ENCODE measurements at regions not wholly inside any gene's neighbourhood (a gene's known extent, or its start where the extent isn't known, plus 50 kb on each side); places are given as distances from the start of the nearest gene placed in this dataset.

- H3K9me3 ChIP-seq = peaks cover 2% of the 10 kb centered on the region
- no peak overlapping the region for H3K27ac ChIP-seq (ENCODE audit: low read length)
- DNase-seq = no peak
- H3K27me3 ChIP-seq (replicated peaks in 1 of 2; ENCODE audit: control insufficient read depth in 2 of 2, extremely low read depth in 1 of 2, insufficient read depth in 2 of 2, low read length in 1 of 2) = no peaks in the 10 kb centered on the region
- no peaks in the 10 kb centered on the region for H3K4me1 Mint-ChIP-seq
- H3K4me3 ChIP-seq (ENCODE audit: control insufficient read depth in 1 of 2, extremely low read depth in 1 of 2, low read length in 1 of 2) = no peak overlapping the region
- no peak overlapping the region for H3K27ac Mint-ChIP-seq
- ChIA-PET CTCF (no interaction called here), POLR2A (no interaction called here)
- WGBS (ENCODE audit: insufficient coverage) = 43% methylated on average over 2 of the region's 4 CpGs
- H3K9me3 Mint-ChIP-seq = peaks cover 14 to 32% (median 24%) of the 10 kb centered on the region in 3 donors
- H3K4me3 Mint-ChIP-seq = no peak overlapping the region
- H3K4me1 ChIP-seq (ENCODE audit: control insufficient read depth in 1 of 2, extremely low read depth in 1 of 2, insufficient read depth in 2 of 2, low read length in 2 of 2) = no peaks in the 10 kb centered on the region
- H3K27me3 Mint-ChIP-seq = no peaks in the 10 kb centered on the region
- no peak for ATAC-seq (replicated peaks in 1 of 4)
- H3K36me3 ChIP-seq (ENCODE audit: control insufficient read depth in 2 of 2, extremely low read depth in 1 of 2, insufficient read depth in 1 of 2, low read length in 1 of 2) = no peaks in the 10 kb centered on the region
- H3K36me3 Mint-ChIP-seq = no peaks in the 10 kb centered on the region
Measured at GRCh38 chr5:104594850-104595249, 1032.3 kb upstream of the NUDT12 start.

- Mint-ChIP-seq H3K36me3 (no peaks in the 10 kb centered on the region), H3K9me3 (peaks cover 8 to 16% (median 11%) of the 10 kb centered on the region in 3 donors), H3K4me1 (no peaks in the 10 kb centered on the region), H3K4me3 (no peak overlapping the region), H3K27ac (no peak overlapping the region), H3K27me3 (no peaks in the 10 kb centered on the region)
- no peak for ATAC-seq (replicated peaks in 1 of 4)
- no peak overlapping the region for H3K27ac ChIP-seq (ENCODE audit: low read length)
- no peaks in the 10 kb centered on the region for H3K36me3 ChIP-seq (ENCODE audit: control insufficient read depth in 2 of 2, extremely low read depth in 1 of 2, insufficient read depth in 1 of 2, low read length in 1 of 2)
- POLR2A ChIA-PET = no interaction called here
- H3K9me3 ChIP-seq = no peaks in the 10 kb centered on the region
- 70% methylated on average over 2 of the region's 5 CpGs for WGBS (ENCODE audit: insufficient coverage)
- CTCF ChIA-PET = no interaction called here
- H3K27me3 ChIP-seq (replicated peaks in 1 of 2; ENCODE audit: control insufficient read depth in 2 of 2, extremely low read depth in 1 of 2, insufficient read depth in 2 of 2, low read length in 1 of 2) = no peaks in the 10 kb centered on the region
- no peaks in the 10 kb centered on the region for H3K4me1 ChIP-seq (ENCODE audit: control insufficient read depth in 1 of 2, extremely low read depth in 1 of 2, insufficient read depth in 2 of 2, low read length in 2 of 2)
- H3K4me3 ChIP-seq (ENCODE audit: control insufficient read depth in 1 of 2, extremely low read depth in 1 of 2, low read length in 1 of 2) = no peak overlapping the region
- no peak for DNase-seq
Measured at GRCh38 chr5:104576677-104577076, 1014.1 kb upstream of the NUDT12 start.

- 57% methylated on average over 1 of the region's 4 CpGs for WGBS (ENCODE audit: insufficient coverage)
- ChIA-PET CTCF (no interaction called here), POLR2A (no interaction called here)
Measured at GRCh38 chr5:104573949-104574709, 1011.5 kb upstream of the NUDT12 start.

GRCh38 chr5:104569621-104570020, 1007.0 kb upstream of the NUDT12 start:
- 80% methylated on average over 1 of the region's 1 CpG for WGBS (ENCODE audit: insufficient coverage)
- CTCF ChIA-PET = no interaction called here

More at GRCh38 chr5:104573949-104574709, 1011.5 kb upstream of the NUDT12 start:
- Mint-ChIP-seq H3K9me3 (peaks cover 8 to 23% (median 8%) of the 10 kb centered on the region in 3 donors), H3K27me3 (no peaks in the 10 kb centered on the region), H3K4me1 (no peaks in the 10 kb centered on the region), H3K36me3 (no peaks in the 10 kb centered on the region), H3K27ac (no peak overlapping the region), H3K4me3 (no peak overlapping the region)
- Histone ChIP-seq H3K27me3 (replicated peaks in 1 of 2; ENCODE audit: control insufficient read depth in 2 of 2, extremely low read depth in 1 of 2, insufficient read depth in 2 of 2, low read length in 1 of 2) (no peaks in the 10 kb centered on the region), H3K4me3 (ENCODE audit: control insufficient read depth in 1 of 2, extremely low read depth in 1 of 2, low read length in 1 of 2) (no peak overlapping the region), H3K27ac (ENCODE audit: low read length) (no peak overlapping the region), H3K9me3 (no peaks in the 10 kb centered on the region), H3K4me1 (ENCODE audit: control insufficient read depth in 1 of 2, extremely low read depth in 1 of 2, insufficient read depth in 2 of 2, low read length in 2 of 2) (no peaks in the 10 kb centered on the region), H3K36me3 (ENCODE audit: control insufficient read depth in 2 of 2, extremely low read depth in 1 of 2, insufficient read depth in 1 of 2, low read length in 1 of 2) (no peaks in the 10 kb centered on the region)
- DNase-seq = no peak
- no peak for ATAC-seq (replicated peaks in 1 of 4)

GRCh38 chr5:104564530-104564929, 1001.9 kb upstream of the NUDT12 start:
- ChIA-PET CTCF (no interaction called here), POLR2A (no interaction called here)
- Mint-ChIP-seq H3K27ac (no peak overlapping the region), H3K9me3 (peaks cover 10 to 26% (median 19%) of the 10 kb centered on the region in 3 donors), H3K4me3 (no peak overlapping the region), H3K36me3 (no peaks in the 10 kb centered on the region), H3K27me3 (no peaks in the 10 kb centered on the region), H3K4me1 (no peaks in the 10 kb centered on the region)
- Histone ChIP-seq H3K4me1 (ENCODE audit: control insufficient read depth in 1 of 2, extremely low read depth in 1 of 2, insufficient read depth in 2 of 2, low read length in 2 of 2) (no peaks in the 10 kb centered on the region), H3K36me3 (ENCODE audit: control insufficient read depth in 2 of 2, extremely low read depth in 1 of 2, insufficient read depth in 1 of 2, low read length in 1 of 2) (no peaks in the 10 kb centered on the region), H3K27me3 (replicated peaks in 1 of 2; ENCODE audit: control insufficient read depth in 2 of 2, extremely low read depth in 1 of 2, insufficient read depth in 2 of 2, low read length in 1 of 2) (no peaks in the 10 kb centered on the region), H3K4me3 (ENCODE audit: control insufficient read depth in 1 of 2, extremely low read depth in 1 of 2, low read length in 1 of 2) (no peak overlapping the region), H3K9me3 (peaks cover 2% of the 10 kb centered on the region), H3K27ac (ENCODE audit: low read length) (no peak overlapping the region)
- no CpG with 5 or more reads among the region's 4 CpGs for WGBS (ENCODE audit: insufficient coverage)
- DNase-seq (no peak), ATAC-seq (replicated peaks in 1 of 4) (no peak)

More at GRCh38 chr5:104569621-104570020, 1007.0 kb upstream of the NUDT12 start:
- peaks cover 3 to 13% (median 8%) of the 10 kb centered on the region in 3 donors for H3K9me3 Mint-ChIP-seq
- POLR2A ChIA-PET = no interaction called here
- Histone ChIP-seq H3K4me3 (ENCODE audit: control insufficient read depth in 1 of 2, extremely low read depth in 1 of 2, low read length in 1 of 2) (no peak overlapping the region), H3K9me3 (no peaks in the 10 kb centered on the region), H3K4me1 (ENCODE audit: control insufficient read depth in 1 of 2, extremely low read depth in 1 of 2, insufficient read depth in 2 of 2, low read length in 2 of 2) (no peaks in the 10 kb centered on the region), H3K36me3 (ENCODE audit: control insufficient read depth in 2 of 2, extremely low read depth in 1 of 2, insufficient read depth in 1 of 2, low read length in 1 of 2) (no peaks in the 10 kb centered on the region), H3K27me3 (replicated peaks in 1 of 2; ENCODE audit: control insufficient read depth in 2 of 2, extremely low read depth in 1 of 2, insufficient read depth in 2 of 2, low read length in 1 of 2) (no peaks in the 10 kb centered on the region), H3K27ac (ENCODE audit: low read length) (no peak overlapping the region)
- no peak overlapping the region for H3K27ac Mint-ChIP-seq
- H3K4me3 Mint-ChIP-seq = no peak overlapping the region
- ATAC-seq (replicated peaks in 1 of 4) = no peak
- H3K4me1 Mint-ChIP-seq = no peaks in the 10 kb centered on the region
- H3K27me3 Mint-ChIP-seq = no peaks in the 10 kb centered on the region
- H3K36me3 Mint-ChIP-seq = no peaks in the 10 kb centered on the region
- DNase-seq = no peak

- WGBS (ENCODE audit: insufficient coverage) = 43% methylated on average over 2 of the region's 3 CpGs
- Mint-ChIP-seq H3K27ac (no peak overlapping the region), H3K4me1 (no peaks in the 10 kb centered on the region), H3K27me3 (no peaks in the 10 kb centered on the region), H3K9me3 (peaks cover 16 to 48% (median 33%) of the 10 kb centered on the region in 3 donors), H3K4me3 (no peak overlapping the region), H3K36me3 (no peaks in the 10 kb centered on the region)
- Histone ChIP-seq H3K36me3 (ENCODE audit: control insufficient read depth in 2 of 2, extremely low read depth in 1 of 2, insufficient read depth in 1 of 2, low read length in 1 of 2) (no peaks in the 10 kb centered on the region), H3K4me3 (ENCODE audit: control insufficient read depth in 1 of 2, extremely low read depth in 1 of 2, low read length in 1 of 2) (no peak overlapping the region), H3K4me1 (ENCODE audit: control insufficient read depth in 1 of 2, extremely low read depth in 1 of 2, insufficient read depth in 2 of 2, low read length in 2 of 2) (no peaks in the 10 kb centered on the region), H3K27ac (ENCODE audit: low read length) (no peak overlapping the region), H3K27me3 (replicated peaks in 1 of 2; ENCODE audit: control insufficient read depth in 2 of 2, extremely low read depth in 1 of 2, insufficient read depth in 2 of 2, low read length in 1 of 2) (no peaks in the 10 kb centered on the region), H3K9me3 (no peaks in the 10 kb centered on the region)
- ChIA-PET POLR2A (no interaction called here), CTCF (no interaction called here)
- no peak for DNase-seq
- ATAC-seq (replicated peaks in 1 of 4) = no peak
Measured at GRCh38 chr5:104556957-104557356, 994.4 kb upstream of the NUDT12 start.

Data from T-cell (primary cell).